ENCODE measurements at regions not wholly inside any gene's neighbourhood (a gene's known extent, or its start where the extent isn't known, plus 50 kb on each side); places are given as distances from the start of the nearest gene placed in this dataset.
"Not testable (repeated sequence)": the region's sequence is repeated elsewhere in the genome, so short reads cannot be mapped to it uniquely, and the experiment has no call there.

DNA sequence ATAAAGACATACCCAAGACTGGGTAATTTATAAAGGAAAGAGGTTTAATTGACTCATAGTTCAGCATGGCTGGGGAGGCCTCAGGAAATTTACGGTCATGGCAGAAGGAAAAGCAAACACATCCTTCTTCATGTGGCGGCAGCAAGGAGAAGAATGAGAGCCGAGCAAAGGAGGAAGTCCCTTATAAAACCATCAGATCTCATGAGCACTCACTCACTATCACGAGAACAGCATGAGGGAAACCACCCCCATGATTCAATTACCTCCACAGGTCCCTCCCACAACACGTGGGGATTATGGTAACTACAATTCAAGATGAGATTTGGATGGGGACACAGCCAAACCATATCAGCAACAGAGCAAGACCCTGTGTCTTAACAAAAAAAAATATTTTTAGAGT is 98.8 kb upstream of the UBAC2 start:
- TF ChIP-seq, protein P1, sequence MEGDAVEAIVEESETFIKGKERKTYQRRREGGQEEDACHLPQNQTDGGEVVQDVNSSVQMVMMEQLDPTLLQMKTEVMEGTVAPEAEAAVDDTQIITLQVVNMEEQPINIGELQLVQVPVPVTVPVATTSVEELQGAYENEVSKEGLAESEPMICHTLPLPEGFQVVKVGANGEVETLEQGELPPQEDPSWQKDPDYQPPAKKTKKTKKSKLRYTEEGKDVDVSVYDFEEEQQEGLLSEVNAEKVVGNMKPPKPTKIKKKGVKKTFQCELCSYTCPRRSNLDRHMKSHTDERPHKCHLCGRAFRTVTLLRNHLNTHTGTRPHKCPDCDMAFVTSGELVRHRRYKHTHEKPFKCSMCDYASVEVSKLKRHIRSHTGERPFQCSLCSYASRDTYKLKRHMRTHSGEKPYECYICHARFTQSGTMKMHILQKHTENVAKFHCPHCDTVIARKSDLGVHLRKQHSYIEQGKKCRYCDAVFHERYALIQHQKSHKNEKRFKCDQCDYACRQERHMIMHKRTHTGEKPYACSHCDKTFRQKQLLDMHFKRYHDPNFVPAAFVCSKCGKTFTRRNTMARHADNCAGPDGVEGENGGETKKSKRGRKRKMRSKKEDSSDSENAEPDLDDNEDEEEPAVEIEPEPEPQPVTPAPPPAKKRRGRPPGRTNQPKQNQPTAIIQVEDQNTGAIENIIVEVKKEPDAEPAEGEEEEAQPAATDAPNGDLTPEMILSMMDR (IDR thresholded peaks at IDR 0.05; ENCODE audit: low read depth, low read length, poor library complexity, severe bottlenecking): not testable (repeated sequence)
- TF ChIP-seq EZH2phosphoT487 (IDR thresholded peaks at IDR 0.05; ENCODE audit: borderline replicate concordance, low read length): not testable (repeated sequence)
